ENCODE measurements at regions not wholly inside any gene's neighbourhood (a gene's known extent, or its start where the extent isn't known, plus 50 kb on each side); places are given as distances from the start of the nearest gene placed in this dataset.
"Not testable (repeated sequence)": the region's sequence is repeated elsewhere in the genome, so short reads cannot be mapped to it uniquely, and the experiment has no call there.

DNA sequence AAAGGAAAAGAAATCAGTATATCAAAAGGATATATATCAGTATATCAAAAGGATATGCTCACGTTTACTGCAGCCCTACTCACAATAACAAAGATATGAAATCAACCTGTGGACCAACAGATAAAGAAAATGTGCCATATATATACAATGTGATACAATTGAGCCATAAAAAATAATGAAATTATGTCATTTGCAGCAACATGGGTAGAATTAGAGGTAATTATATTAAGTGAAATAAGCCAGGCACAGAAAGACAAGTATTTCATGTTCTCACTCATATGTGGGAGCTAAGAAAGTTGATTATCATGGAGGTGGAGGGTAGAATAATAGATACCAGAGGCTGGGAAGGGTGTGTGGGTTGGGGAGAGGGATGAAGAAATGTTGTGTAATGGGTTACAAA, 102.9 kb upstream of the MARCKS start:
- DNase-seq (ENCODE audit: low spot score) = no peak

GRCh38 chr6:113755449-113756289, 101.5 kb upstream of the MARCKS start:
- DNase-seq (ENCODE audit: low spot score) = no peak

DNA sequence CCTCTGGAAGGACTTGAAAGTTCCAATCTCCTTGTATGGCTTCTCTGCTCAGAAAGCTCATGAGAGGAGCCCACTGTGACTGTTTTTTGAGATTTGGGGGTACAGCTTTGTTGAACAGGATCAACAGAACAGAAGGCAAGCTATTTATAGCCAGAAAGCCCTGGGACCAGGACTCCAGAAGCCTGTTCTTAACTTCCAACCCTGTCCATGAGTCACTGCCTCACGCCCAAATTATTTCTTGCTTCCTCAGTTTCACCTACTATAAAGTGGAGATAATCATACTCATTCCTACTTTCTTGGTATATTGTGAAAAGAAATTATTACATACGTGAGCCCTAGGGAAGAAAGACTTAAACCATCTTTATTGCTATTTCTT, 100.9 kb upstream of the MARCKS start:
- no peak for DNase-seq (ENCODE audit: low spot score)

DNA sequence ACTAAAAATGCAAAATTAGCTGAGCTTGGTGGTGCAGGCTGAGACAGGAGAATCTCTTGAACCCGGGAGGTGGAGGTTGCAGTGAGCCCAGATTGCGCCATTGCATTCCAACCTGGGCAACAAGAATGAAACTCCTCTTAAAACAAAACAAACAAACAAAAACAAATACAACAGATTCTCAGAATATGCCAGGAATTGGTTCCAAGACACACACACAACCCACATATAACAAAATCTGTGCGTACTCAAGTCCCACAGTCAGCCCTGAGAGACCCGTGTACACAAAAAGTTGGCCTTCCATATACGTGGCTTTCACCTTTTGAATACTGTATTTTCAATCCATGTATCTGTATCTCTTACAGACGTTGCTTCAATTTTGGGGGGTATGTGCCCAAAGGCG, 98.9 kb upstream of the MARCKS start:
- DNase-seq (ENCODE audit: low spot score) = no peak

- DNase-seq (ENCODE audit: low spot score) = no peak
Observed at GRCh38 chr6:113758826-113759574, 98.1 kb upstream of the MARCKS start.

DNA sequence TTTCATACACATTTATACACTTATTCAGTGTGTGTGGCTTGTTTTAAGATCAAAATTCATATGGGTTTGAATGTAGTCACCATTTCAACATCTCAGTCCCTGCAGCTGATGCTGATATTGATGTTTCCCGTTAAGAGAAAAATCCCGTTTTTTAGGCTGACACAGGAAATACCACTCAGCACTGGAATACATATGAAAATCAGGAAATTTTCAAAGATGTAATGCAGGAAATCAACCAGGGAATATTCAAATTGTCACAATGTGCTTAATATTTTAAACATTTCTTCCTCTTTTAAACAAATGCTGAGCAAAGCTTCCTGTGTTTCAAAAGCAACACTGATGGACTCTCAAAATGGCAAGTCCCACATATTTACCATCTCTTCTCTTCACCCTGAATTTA, 94.5 kb upstream of the MARCKS start:
- DNase-seq (ENCODE audit: low spot score) = no peak

GRCh38 chr6:113763311-113763766, 93.8 kb upstream of the MARCKS start:
- DNase-seq (ENCODE audit: low spot score) = no peak

DNA sequence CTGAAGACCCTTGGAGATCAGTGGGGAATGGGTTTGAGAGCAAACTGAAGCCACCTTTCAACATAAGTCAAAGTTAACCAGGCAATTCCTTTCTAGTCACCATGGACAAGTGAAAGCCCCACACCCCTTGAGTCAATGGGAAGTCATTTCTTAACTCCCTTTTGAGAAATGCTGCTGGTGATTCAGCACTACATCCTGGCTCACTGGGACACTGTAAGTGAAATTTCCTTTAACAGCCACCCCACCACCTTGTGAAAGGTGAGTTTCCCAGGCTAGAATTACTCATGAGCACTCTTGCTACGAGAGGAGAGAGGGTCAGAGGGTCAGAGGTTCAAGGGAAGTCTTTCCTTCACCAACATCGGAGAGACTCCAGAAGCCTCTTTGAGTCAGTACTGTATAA, 93.3 kb upstream of the MARCKS start:
- no peak for DNase-seq (ENCODE audit: low spot score)

DNA sequence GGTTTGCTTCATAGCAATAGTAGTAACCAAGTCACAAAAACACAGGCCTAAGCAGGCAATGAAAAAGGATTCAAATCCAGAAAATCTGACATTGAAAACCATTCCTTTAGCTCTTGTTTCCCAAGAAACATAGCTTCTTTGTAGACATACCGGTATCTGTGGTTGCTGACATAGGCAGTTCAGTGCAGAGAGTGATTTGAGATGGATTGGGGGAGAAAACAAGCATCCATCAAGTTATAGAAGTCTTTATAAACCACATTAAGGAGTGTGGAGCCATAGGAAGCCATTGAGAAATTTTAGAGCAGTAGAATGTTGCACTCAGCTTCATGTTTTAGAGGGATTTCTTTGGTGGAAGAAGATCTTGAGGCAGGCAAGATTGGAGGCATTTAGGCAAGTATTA, 91.2 kb upstream of the MARCKS start:
- no peak for DNase-seq (ENCODE audit: low spot score)

- DNase-seq (ENCODE audit: low spot score) = no peak
Observed at GRCh38 chr6:113767985-113768384, 89.2 kb upstream of the MARCKS start.

DNA sequence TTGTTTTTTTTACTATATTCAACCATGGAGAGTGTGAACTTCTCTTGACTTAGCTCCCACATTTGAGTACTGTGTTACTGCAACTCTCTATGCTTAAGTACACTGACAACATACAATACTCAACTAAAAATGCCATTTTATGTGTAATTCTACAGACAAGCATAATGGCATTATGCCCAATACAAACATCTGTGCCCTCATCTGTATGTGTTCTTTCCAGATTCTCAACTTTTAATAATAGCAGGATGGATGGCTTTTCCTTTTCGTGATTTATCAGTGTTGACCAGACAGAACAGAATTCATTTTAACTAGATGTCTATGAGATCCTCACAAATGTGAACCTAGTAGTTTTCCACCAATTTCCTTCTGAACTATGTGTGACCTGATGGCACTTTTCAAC, 84.2 kb upstream of the MARCKS start:
- DNase-seq (ENCODE audit: low spot score) = no peak

DNA sequence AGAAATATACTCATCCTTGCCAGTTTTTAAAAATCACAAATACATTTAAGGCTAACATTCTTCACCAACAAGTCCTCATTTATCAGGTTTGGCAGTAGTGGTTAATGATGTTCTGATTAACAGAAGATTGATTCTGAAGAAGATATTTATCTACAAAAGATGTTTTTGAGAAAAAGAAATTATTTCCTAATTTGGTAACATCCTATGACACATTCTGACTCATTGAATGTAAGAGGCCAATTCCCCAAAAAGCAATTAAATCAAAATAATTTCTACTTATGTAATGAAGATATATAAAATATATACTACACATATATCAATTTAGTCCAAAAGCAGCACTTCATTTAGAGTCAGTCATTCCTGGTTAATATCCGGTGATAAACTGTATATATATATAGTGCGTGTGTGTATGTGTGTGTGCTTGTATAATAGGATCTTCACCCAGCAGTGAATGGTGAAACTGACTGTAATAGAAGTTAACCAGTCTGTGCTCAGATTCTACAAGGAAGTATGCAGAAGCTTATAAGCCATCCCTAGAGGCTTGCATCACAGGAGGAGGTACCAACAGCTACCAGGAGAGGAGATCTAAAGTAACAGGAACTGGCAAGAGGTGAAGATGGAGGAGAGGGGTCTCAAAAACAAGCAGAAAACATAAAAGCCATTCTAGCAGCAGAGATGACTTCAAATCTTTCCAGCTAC, 82.9 kb upstream of the MARCKS start:
- DNase-seq (ENCODE audit: low spot score) = no peak

DNA sequence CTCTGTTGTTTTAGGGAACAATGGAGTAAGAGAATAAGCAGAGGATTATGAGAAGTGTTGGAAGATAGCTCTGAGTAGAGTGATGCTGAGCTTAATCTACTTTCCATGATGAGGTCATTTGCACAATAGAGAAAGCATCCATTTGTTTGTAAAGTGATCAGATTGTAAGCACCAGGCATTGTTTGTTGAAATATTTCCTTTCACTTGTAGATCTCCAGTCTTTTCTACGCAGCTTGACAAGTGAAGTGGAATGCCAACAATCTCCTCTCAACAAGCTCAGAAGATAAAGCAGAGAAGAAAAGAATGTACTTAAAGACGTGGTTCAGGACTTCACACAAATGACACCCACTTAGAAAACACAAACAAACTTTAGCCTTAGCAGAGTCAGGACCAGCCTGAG, 80.1 kb upstream of the MARCKS start:
- no peak for DNase-seq (ENCODE audit: low spot score)

GRCh38 chr6:113777601-113778000, 79.5 kb upstream of the MARCKS start:
- DNase-seq (ENCODE audit: low spot score) = no peak

DNA sequence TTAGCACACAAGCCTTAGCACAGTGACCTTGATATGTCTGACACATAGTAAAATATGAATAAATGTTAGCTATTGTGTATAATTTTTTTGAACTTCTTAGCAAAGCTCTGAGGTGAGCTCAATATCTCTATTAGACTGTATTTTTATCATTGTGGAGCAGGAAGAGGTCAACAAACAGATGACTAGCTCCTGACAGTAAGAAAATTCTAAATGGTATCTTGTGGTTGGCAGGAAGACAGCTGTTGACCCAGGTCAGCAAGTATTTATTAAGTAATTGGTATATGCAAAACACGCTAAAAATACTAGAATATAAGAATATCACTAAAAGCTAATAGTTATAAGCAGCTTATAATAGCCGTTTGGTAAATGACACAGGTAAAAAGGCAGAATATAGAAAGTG, 77.5 kb upstream of the MARCKS start:
- no peak for DNase-seq (ENCODE audit: low spot score)

- no peak for DNase-seq (ENCODE audit: low spot score)
Observed at GRCh38 chr6:113782636-113783035, 74.5 kb upstream of the MARCKS start.

DNA sequence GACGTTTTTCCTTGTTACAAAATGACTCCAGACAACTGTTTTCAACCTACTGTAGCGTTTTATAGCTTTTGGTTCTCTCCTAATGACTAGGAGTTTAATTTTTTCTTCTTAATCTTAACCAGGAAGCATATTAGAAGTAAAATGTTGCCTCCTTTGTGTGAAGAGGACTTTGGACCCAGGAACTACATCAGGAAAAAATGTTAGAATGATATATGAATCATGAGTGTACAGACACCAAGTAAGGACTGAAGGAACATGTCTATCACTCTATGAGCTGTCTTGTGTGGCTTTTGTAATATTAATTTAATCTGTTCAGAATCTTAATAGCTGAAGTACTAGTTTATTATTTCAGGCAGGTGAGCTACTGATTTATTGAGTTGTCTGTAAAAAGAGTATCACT, 71.0 kb upstream of the MARCKS start:
- DNase-seq (ENCODE audit: low spot score) = peak; percentile 17

DNA sequence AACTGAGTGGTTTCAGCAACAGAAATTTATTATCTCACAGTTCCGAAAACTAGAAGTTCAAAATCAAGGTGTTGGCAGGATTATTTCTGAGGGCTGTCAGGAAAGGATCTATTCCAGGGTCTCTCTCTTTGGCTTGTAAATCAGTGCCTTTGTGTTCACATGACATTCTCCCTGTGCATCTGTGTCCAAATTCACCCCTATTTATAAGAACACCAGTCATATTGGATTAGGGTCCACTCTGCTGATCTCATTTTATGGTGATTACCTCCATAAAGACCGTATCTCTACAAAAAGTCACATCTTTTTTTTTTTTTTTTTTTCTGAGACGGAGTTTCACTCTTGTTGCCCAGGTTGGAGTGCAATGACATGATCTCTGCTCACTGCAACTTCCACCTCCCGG, 68.6 kb upstream of the MARCKS start:
- DNase-seq (ENCODE audit: low spot score) = no peak

- DNase-seq (ENCODE audit: low spot score) = not testable (repeated sequence)
Observed at GRCh38 chr6:113791225-113791624, 65.9 kb upstream of the MARCKS start.

GRCh38 chr6:113795371-113795770, 61.8 kb upstream of the MARCKS start:
- not testable (repeated sequence) for DNase-seq (ENCODE audit: low spot score)

GRCh38 chr6:113796038-113796437, 61.1 kb upstream of the MARCKS start:
- no peak for DNase-seq (ENCODE audit: low spot score)

DNA sequence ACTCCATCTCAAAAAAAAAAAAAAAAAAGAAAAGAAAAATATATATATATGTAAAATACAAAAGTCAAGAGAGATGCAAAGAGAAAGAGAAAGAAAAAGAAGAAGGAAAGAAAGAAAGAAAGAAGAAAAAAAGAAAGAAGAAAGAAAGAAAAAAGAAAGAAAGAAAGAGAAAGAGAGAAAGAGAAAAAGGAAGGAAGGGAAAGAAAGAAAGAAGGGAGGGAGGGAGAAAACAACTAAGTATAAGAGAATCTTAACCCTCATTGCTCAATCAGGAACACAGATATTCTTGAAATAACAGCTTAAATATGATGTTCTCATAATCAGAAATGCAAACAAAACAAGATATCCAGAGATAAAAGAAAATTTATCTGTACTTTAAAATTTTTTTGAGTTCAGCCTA, 54.4 kb upstream of the MARCKS start:
- no peak for DNase-seq (ENCODE audit: low spot score)
